MM.1S (cell line): ENCODE measurements at regions not wholly inside any gene's neighbourhood (a gene's known extent, or its start where the extent isn't known, plus 50 kb on each side); places are given as distances from the start of the nearest gene placed in this dataset.
"Not testable (repeated sequence)": the region's sequence is repeated elsewhere in the genome, so short reads cannot be mapped to it uniquely, and the experiment has no call there.

Experiments used
- EZH2 ChIP-seq: fragments of 300-600 bp; sonication (generic); optimal IDR thresholded peaks from 2 replicates; pipeline ENCODE3; 2017; ENCODE audit warnings: low read depth, mild to moderate bottlenecking, antibody characterized with exemption, low read length, mixed read lengths
- EZH2phosphoT487 ChIP-seq: fragments of 300-600 bp; sonication (generic); IDR thresholded peaks from 2 replicates; pipeline ENCODE4 v1.6.1; 2018; ENCODE audit warnings: antibody characterized with exemption, low read length
- TF ChIP-seq, protein P1 (sequence below): fragments of 300-600 bp; sonication (generic); IDR thresholded peaks from 2 replicates; pipeline ENCODE4 v1.5.1; 2016; ENCODE audit warnings: antibody characterized with exemption, low read length, mixed read lengths

DNA sequence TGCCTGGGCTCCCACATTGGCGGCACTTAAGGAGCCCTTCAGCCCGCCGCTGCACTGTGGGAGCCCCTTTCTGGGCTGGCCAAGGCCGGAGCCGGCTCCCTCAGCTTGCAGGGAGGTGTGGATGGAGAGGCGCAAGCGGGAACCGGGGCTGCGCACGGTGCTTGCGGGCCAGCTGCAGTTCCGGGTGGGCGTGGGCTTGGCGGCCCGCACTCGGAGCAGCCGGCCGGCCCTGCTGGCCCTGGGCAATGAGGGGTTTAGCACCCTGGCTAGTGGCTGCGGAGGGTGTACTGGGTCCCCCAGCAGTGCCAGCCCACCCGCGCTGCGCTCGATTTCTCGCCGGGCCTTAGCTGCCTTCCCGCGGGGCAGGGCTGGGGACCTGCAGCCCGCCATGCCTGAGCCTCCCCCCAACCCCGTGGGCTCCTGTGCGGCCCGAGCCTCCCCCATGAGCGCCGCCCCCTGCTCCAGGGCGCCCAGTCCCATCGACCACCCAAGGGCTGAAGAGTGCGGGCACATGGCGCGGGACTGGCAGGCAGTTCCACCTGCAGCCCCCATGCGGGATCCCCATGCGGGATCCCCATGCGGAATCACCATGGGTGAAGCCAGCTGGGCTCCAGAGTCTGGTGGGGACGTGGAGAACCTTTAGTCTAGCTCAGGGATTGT is 998.9 kb upstream of the MIR17HG start:
- TF ChIP-seq, protein P1, sequence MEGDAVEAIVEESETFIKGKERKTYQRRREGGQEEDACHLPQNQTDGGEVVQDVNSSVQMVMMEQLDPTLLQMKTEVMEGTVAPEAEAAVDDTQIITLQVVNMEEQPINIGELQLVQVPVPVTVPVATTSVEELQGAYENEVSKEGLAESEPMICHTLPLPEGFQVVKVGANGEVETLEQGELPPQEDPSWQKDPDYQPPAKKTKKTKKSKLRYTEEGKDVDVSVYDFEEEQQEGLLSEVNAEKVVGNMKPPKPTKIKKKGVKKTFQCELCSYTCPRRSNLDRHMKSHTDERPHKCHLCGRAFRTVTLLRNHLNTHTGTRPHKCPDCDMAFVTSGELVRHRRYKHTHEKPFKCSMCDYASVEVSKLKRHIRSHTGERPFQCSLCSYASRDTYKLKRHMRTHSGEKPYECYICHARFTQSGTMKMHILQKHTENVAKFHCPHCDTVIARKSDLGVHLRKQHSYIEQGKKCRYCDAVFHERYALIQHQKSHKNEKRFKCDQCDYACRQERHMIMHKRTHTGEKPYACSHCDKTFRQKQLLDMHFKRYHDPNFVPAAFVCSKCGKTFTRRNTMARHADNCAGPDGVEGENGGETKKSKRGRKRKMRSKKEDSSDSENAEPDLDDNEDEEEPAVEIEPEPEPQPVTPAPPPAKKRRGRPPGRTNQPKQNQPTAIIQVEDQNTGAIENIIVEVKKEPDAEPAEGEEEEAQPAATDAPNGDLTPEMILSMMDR: not testable (repeated sequence)
- not testable (repeated sequence) for TF ChIP-seq EZH2, EZH2phosphoT487
